Stomach (tissue), 4 donors: ENCODE measurements at regions not wholly inside any gene's neighbourhood (a gene's known extent, or its start where the extent isn't known, plus 50 kb on each side); places are given as distances from the start of the nearest gene placed in this dataset.

Source experiments
- POLR2A ChIP-seq, 4 donors: fragments of 450-650 bp; IDR thresholded peaks; one replicate each; pipeline ENCODE4 v1.6.1; 2016; ENCODE audit warnings: antibody characterized with exemption in 4 of 4, control low read depth in 2 of 4, mild to moderate bottlenecking in 1 of 4, moderate library complexity in 1 of 4
- POLR2AphosphoS5 ChIP-seq, 3 donors: sonication (generic); formaldehyde crosslinking; IDR thresholded peaks; one replicate each; pipeline ENCODE4 v1.6.1; 2016; ENCODE audit warnings: antibody characterized with exemption in 3 of 3
- TF ChIP-seq, protein P1 (sequence below), 7 experiments: fragments of 450-650 bp in 4 of 7; fragments of 200-600 bp in 3 of 7; sonication (generic) in 3 of 7; IDR thresholded peaks; one replicate each; pipeline ENCODE4 v1.5.1; 2016 to 2019; ENCODE audit warnings: antibody characterized with exemption in 7 of 7, control low read depth in 2 of 7, mild to moderate bottlenecking in 1 of 7

DNA sequence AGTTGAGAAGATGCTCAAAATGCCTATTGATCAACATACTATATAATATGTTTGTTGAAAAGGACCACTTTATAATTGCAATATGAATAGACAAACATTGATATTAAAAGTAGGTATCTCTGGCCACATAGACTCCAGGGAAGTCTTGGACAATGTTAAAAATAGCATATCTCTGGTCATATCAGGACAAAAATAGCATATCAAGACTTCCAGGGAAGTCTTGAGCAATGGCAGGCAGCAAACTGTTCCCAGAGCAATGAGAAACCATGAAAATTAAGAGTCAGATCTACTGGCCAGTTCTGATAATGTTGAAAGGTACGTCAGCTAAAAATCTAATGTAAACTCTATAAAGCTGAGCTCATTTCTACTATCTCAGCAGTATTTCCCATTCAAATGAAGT lies 1130.3 kb upstream of the CITED2 start:
- TF ChIP-seq, protein P1, sequence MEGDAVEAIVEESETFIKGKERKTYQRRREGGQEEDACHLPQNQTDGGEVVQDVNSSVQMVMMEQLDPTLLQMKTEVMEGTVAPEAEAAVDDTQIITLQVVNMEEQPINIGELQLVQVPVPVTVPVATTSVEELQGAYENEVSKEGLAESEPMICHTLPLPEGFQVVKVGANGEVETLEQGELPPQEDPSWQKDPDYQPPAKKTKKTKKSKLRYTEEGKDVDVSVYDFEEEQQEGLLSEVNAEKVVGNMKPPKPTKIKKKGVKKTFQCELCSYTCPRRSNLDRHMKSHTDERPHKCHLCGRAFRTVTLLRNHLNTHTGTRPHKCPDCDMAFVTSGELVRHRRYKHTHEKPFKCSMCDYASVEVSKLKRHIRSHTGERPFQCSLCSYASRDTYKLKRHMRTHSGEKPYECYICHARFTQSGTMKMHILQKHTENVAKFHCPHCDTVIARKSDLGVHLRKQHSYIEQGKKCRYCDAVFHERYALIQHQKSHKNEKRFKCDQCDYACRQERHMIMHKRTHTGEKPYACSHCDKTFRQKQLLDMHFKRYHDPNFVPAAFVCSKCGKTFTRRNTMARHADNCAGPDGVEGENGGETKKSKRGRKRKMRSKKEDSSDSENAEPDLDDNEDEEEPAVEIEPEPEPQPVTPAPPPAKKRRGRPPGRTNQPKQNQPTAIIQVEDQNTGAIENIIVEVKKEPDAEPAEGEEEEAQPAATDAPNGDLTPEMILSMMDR (IDR thresholded peaks at IDR 0.05): no peak
- TF ChIP-seq POLR2A (IDR thresholded peaks at IDR 0.05) (no peak), POLR2AphosphoS5 (IDR thresholded peaks at IDR 0.05) (no peak)
